Endodermal cell (in vitro differentiated cells): ENCODE measurements at regions not wholly inside any gene's neighbourhood (a gene's known extent, or its start where the extent isn't known, plus 50 kb on each side); places are given as distances from the start of the nearest gene placed in this dataset.
A peak's percentile ranks its signal among the peaks of the same experiment; 100 is the strongest.

Source experiments
- DNase-seq: peaks from one replicate; pipeline ENCODE4 v3.0.0-alpha.2; 2017
- H3K27ac ChIP-seq: 2 replicates; pipeline ENCODE4 v1.5.1; 2013; ENCODE audit warnings: mild to moderate bottlenecking, low read depth, low read length, moderate library complexity
- H3K27me3 ChIP-seq: 2 replicates; pipeline ENCODE4 v1.6.1; 2013; ENCODE audit warnings: mild to moderate bottlenecking, low read length, moderate library complexity; ENCODE audit not compliant: insufficient read depth, control insufficient read depth, poor library complexity, severe bottlenecking
- H3K36me3 ChIP-seq: 2 replicates; pipeline ENCODE4 v1.7.0; 2013; ENCODE audit warnings: mild to moderate bottlenecking, low read length, moderate library complexity; ENCODE audit not compliant: control insufficient read depth, insufficient read depth
- H3K4me1 ChIP-seq: one replicate; pipeline ENCODE4 v1.7.0; 2013; ENCODE audit warnings: low read length; ENCODE audit not compliant: control insufficient read depth, insufficient read depth
- H3K4me3 ChIP-seq: 2 replicates; pipeline ENCODE4 v1.5.1; 2013; ENCODE audit warnings: mild to moderate bottlenecking, low read length, moderate library complexity
- H3K9ac ChIP-seq: 2 replicates; pipeline ENCODE4 v1.6.1; 2013; ENCODE audit warnings: mild to moderate bottlenecking, low read length, moderate library complexity; ENCODE audit not compliant: poor library complexity, severe bottlenecking; ENCODE audit errors: extremely low read depth
- H3K9me3 ChIP-seq: 2 replicates; pipeline ENCODE4 v1.6.1; 2013; ENCODE audit warnings: mild to moderate bottlenecking, low read length, moderate library complexity; ENCODE audit not compliant: control insufficient read depth
- H3K27ac Mint-ChIP-seq: 2 replicates; pipeline ENCODE4 v1.8.0; 2020; ENCODE audit warnings: mixed read lengths
- H3K27me3 Mint-ChIP-seq: 2 replicates; pipeline ENCODE4 v1.8.0; 2021; ENCODE audit warnings: mild to moderate bottlenecking, mixed read lengths; ENCODE audit not compliant: insufficient read depth
- H3K36me3 Mint-ChIP-seq: 2 replicates; pipeline ENCODE4 v1.8.0; 2020; ENCODE audit warnings: low read depth, mixed read lengths
- H3K4me1 Mint-ChIP-seq: 2 replicates; pipeline ENCODE4 v1.8.0; 2020; ENCODE audit warnings: mixed read lengths
- H3K4me3 Mint-ChIP-seq: 2 replicates; pipeline ENCODE4 v1.8.0; 2020; ENCODE audit warnings: mild to moderate bottlenecking, moderate library complexity, mixed read lengths
- H3K9me3 Mint-ChIP-seq: 2 replicates; pipeline ENCODE4 v1.8.0; 2020; ENCODE audit warnings: mild to moderate bottlenecking, mixed read lengths
- CTCF ChIP-seq: fragments of 200-600 bp; sonication (generic); conservative IDR thresholded peaks from 2 replicates; pipeline ENCODE4 v1.5.0; 2021; ENCODE audit warnings: antibody characterized with exemption, mild to moderate bottlenecking
- WGBS, 2 experiments: methylation state at CpG; one replicate each; pipeline versions ENCODE4 v1.1.5 to v1.1.7; 2013; ENCODE audit warnings: missing lambda C conversion rate in 2 of 2, mixed read lengths in 1 of 2; ENCODE audit not compliant: insufficient coverage in 1 of 2, insufficient read length in 1 of 2; 5-methylcytosine and 5-hydroxymethylcytosine counted together

GRCh38 chr14:71815110-71815509, 117.1 kb upstream of the RGS6 start:
- 83 to 88% methylated on average over 4 of the region's 4 CpGs for WGBS, 2 experiments
- Mint-ChIP-seq H3K9me3 (peaks cover 11% of the 10 kb centered on the region), H3K4me3 (no peak overlapping the region), H3K36me3 (no peaks in the 10 kb centered on the region), H3K27me3 (no peaks in the 10 kb centered on the region), H3K27ac (no peak overlapping the region), H3K4me1 (no peaks in the 10 kb centered on the region)
- Histone ChIP-seq H3K9ac (no peak overlapping the region), H3K9me3 (no peaks in the 10 kb centered on the region), H3K4me1 (no peaks in the 10 kb centered on the region), H3K27me3 (no peaks in the 10 kb centered on the region), H3K27ac (no peak overlapping the region), H3K36me3 (no peaks in the 10 kb centered on the region), H3K4me3 (no peak overlapping the region)
- no peak for DNase-seq
- TF ChIP-seq CTCF, result no peak

- H3K4me1 ChIP-seq, result peaks cover 9% of the 10 kb centered on the region
- Mint-ChIP-seq H3K27me3 (no peaks in the 10 kb centered on the region), H3K9me3 (no peaks in the 10 kb centered on the region), H3K27ac (no peak overlapping the region), H3K4me1 (peaks cover 22% of the 10 kb centered on the region), H3K4me3 (no peak overlapping the region), H3K36me3 (no peaks in the 10 kb centered on the region)
- H3K27me3 ChIP-seq, result no peaks in the 10 kb centered on the region
- H3K36me3 ChIP-seq, result no peaks in the 10 kb centered on the region
- H3K9me3 ChIP-seq, result peaks cover 5% of the 10 kb centered on the region
- no peak overlapping the region for H3K27ac ChIP-seq
- peak; percentile 33 for TF ChIP-seq CTCF
- 83 to 85% methylated on average over 3 to 5 of the region's 5 CpGs for WGBS, 2 experiments
- DNase-seq, result peak; percentile 57
- no peak overlapping the region for H3K9ac ChIP-seq
- H3K4me3 ChIP-seq, result no peak overlapping the region
These were observed 107.4 kb upstream of the RGS6 start for GRCh38 chr14:71824816-71825215.

- Histone ChIP-seq H3K27me3 (no peaks in the 10 kb centered on the region), H3K9ac (no peak overlapping the region), H3K9me3 (peaks cover 22% of the 10 kb centered on the region), H3K36me3 (no peaks in the 10 kb centered on the region), H3K4me1 (no peaks in the 10 kb centered on the region), H3K27ac (no peak overlapping the region), H3K4me3 (no peak overlapping the region)
- TF ChIP-seq CTCF, result no peak
- no peak for DNase-seq
- Mint-ChIP-seq H3K27ac (no peak overlapping the region), H3K27me3 (no peaks in the 10 kb centered on the region), H3K4me1 (peaks cover 4% of the 10 kb centered on the region), H3K4me3 (no peak overlapping the region), H3K36me3 (no peaks in the 10 kb centered on the region), H3K9me3 (peaks cover 17% of the 10 kb centered on the region)
- WGBS, 2 experiments, result 86 to 100% methylated on average over 1 to 3 of the region's 3 CpGs
These were observed 98.8 kb upstream of the RGS6 start for GRCh38 chr14:71833476-71833875.
